IMR-90 (cell line): ENCODE measurements at regions not wholly inside any gene's neighbourhood (a gene's known extent, or its start where the extent isn't known, plus 50 kb on each side); places are given as distances from the start of the nearest gene placed in this dataset.

Experiments
- ATAC-seq: fragments of 200-7000 bp; cut with Tn5 transposase; 2 replicates; pipeline ENCODE4 v1.9.1; 2020; ENCODE audit warnings: low read depth, mild to moderate bottlenecking, moderate library complexity
- BruUV-seq: library from RNA; stranded (reverse); fragments of 400-500 nt; replicated peaks from 2 replicates; lab custom pipeline; 2021; lab: Mats Ljungman, UMichigan
- CTCF ChIA-PET: fragments of 300-600 bp; formaldehyde crosslinking; extraction: SDS; loops from one replicate; lab custom pipeline; 2021; ENCODE audit warnings: antibody characterized with exemption; lab: Yijun Ruan, JAX
- POLR2A ChIA-PET: fragments of 300-600 bp; sonication (Branson Sonifier 250); formaldehyde crosslinking; loops from one replicate; lab custom pipeline; 2022; ENCODE audit warnings: antibody characterized with exemption; ENCODE audit not compliant: unreplicated experiment; lab: Charles Lee
- DNase-seq: peaks from one replicate; pipeline ENCODE4 v3.0.0; 2013
- H2AFZ ChIP-seq: replicated peaks from 2 replicates; pipeline ENCODE3; 2013; ENCODE audit warnings: low read length, mild to moderate bottlenecking; ENCODE audit not compliant: poor library complexity
- H2AK5ac ChIP-seq: 2 replicates; pipeline ENCODE4 v1.6.1; 2013; ENCODE audit warnings: low read depth, low read length, inconsistent platforms
- H2AK9ac ChIP-seq: replicated peaks from 2 replicates; pipeline ENCODE3; 2013; ENCODE audit warnings: mild to moderate bottlenecking, low read depth, low read length, moderate library complexity; ENCODE audit not compliant: poor library complexity
- H2BK120ac ChIP-seq: 2 replicates; pipeline ENCODE4 v1.6.1; 2013; ENCODE audit warnings: low read depth, low read length, inconsistent platforms
- H2BK15ac ChIP-seq: 3 replicates; pipeline ENCODE4 v1.6.1; 2013; ENCODE audit warnings: low read depth, low read length, inconsistent platforms
- H2BK20ac ChIP-seq: 2 replicates; pipeline ENCODE4 v1.6.1; 2013; ENCODE audit warnings: low read depth, mild to moderate bottlenecking, inconsistent platforms, low read length, moderate library complexity
- H2BK5ac ChIP-seq: 2 replicates; pipeline ENCODE4 v1.6.1; 2013; ENCODE audit warnings: mild to moderate bottlenecking, low read depth, low read length, inconsistent platforms; ENCODE audit not compliant: poor library complexity, severe bottlenecking
- H3K14ac ChIP-seq: replicated peaks from 2 replicates; pipeline ENCODE4 v1.6.1; 2013; ENCODE audit warnings: low read depth, low read length, inconsistent platforms
- H3K18ac ChIP-seq: 2 replicates; pipeline ENCODE4 v1.6.1; 2013; ENCODE audit warnings: low read depth, low read length, control low read depth
- H3K23ac ChIP-seq: 2 replicates; pipeline ENCODE4 v1.6.1; 2013; ENCODE audit warnings: low read depth, low read length, inconsistent platforms
- H3K27ac ChIP-seq: 2 replicates; pipeline ENCODE4 v1.5.1; 2013; ENCODE audit warnings: mild to moderate bottlenecking, control low read depth, low read length; ENCODE audit not compliant: insufficient read depth
- H3K27me3 ChIP-seq: 2 replicates; pipeline ENCODE4 v1.6.1; 2013; ENCODE audit warnings: low read length; ENCODE audit not compliant: control insufficient read depth, insufficient read depth
- H3K36me3 ChIP-seq: 2 replicates; pipeline ENCODE4 v1.6.1; 2013; ENCODE audit warnings: low read length, mixed read lengths; ENCODE audit not compliant: control insufficient read depth, insufficient read depth
- H3K4ac ChIP-seq: 2 replicates; pipeline ENCODE4 v1.6.1; 2013; ENCODE audit warnings: low read depth, low read length, inconsistent platforms
- H3K4me1 ChIP-seq: 2 replicates; pipeline ENCODE4 v1.6.1; 2013; ENCODE audit warnings: low read length, mixed read lengths; ENCODE audit not compliant: control insufficient read depth, insufficient read depth
- H3K4me2 ChIP-seq: 2 replicates; pipeline ENCODE4 v1.6.1; 2013; ENCODE audit warnings: low read depth, mild to moderate bottlenecking, control low read depth, low read length, moderate library complexity
- H3K4me3 ChIP-seq: 2 replicates; pipeline ENCODE4 v1.5.1; 2013; ENCODE audit warnings: low read depth, mild to moderate bottlenecking, control low read depth, low read length, moderate library complexity; ENCODE audit not compliant: insufficient read depth
- H3K56ac ChIP-seq: 2 replicates; pipeline ENCODE4 v1.6.1; 2013; ENCODE audit warnings: low read length, inconsistent platforms; ENCODE audit not compliant: insufficient read depth; ENCODE audit errors: extremely low read depth
- H3K79me1 ChIP-seq, 2 experiments: 2 replicates each; pipeline ENCODE4 v1.6.1; 2013; ENCODE audit warnings: low read length in 2 of 2, inconsistent platforms in 1 of 2, low read depth in 1 of 2
- H3K9ac ChIP-seq: 2 replicates; pipeline ENCODE4 v1.6.1; 2013; ENCODE audit warnings: low read depth, low read length, control low read depth
- H3K9me1 ChIP-seq: 2 replicates; pipeline ENCODE4 v1.6.1; 2013; ENCODE audit warnings: low read length, inconsistent platforms; ENCODE audit not compliant: insufficient read depth
- H3K9me3 ChIP-seq: 2 replicates; pipeline ENCODE4 v1.6.1; 2013; ENCODE audit warnings: low read length; ENCODE audit not compliant: control insufficient read depth, insufficient read depth
- H4K20me1 ChIP-seq: 2 replicates; pipeline ENCODE4 v1.6.1; 2013; ENCODE audit warnings: low read length, inconsistent platforms; ENCODE audit not compliant: insufficient read depth
- H4K5ac ChIP-seq: 2 replicates; pipeline ENCODE4 v1.6.1; 2013; ENCODE audit warnings: mild to moderate bottlenecking, low read depth, low read length, control low read depth
- H4K8ac ChIP-seq, 2 experiments: 2 replicates each; pipeline ENCODE4 v1.6.1; 2013; ENCODE audit warnings: low read depth in 2 of 2, low read length in 2 of 2, control low read depth in 1 of 2, inconsistent platforms in 1 of 2
- H4K91ac ChIP-seq: 2 replicates; pipeline ENCODE4 v1.6.1; 2013; ENCODE audit warnings: low read depth, low read length, inconsistent platforms; ENCODE audit not compliant: insufficient read depth
- CEBPB ChIP-seq: IDR thresholded peaks from 2 replicates; pipeline ENCODE4 v1.6.1; 2012; ENCODE audit warnings: low read depth, low read length, improper control_type of control experiment
- CHD1 ChIP-seq: IDR thresholded peaks from 2 replicates; pipeline ENCODE4 v1.6.1; 2012; ENCODE audit warnings: low read depth, low read length, improper control_type of control experiment
- MAFK ChIP-seq: IDR thresholded peaks from 2 replicates; pipeline ENCODE4 v1.6.1; 2012; ENCODE audit warnings: low read depth, low read length, improper control_type of control experiment
- MAZ ChIP-seq: IDR thresholded peaks from 2 replicates; pipeline ENCODE4 v1.6.1; 2012; ENCODE audit warnings: low read depth, mild to moderate bottlenecking, low read length, improper control_type of control experiment, moderate library complexity, borderline replicate concordance
- MXI1 ChIP-seq: IDR thresholded peaks from 2 replicates; pipeline ENCODE4 v1.6.1; 2012; ENCODE audit warnings: low read depth, mild to moderate bottlenecking, low read length, moderate library complexity, borderline replicate concordance
- NFE2L2 ChIP-seq: fragments of 150-350 bp; IDR thresholded peaks from 2 replicates; pipeline ENCODE4 v1.6.1; 2016; ENCODE audit warnings: low read depth, mild to moderate bottlenecking, low read length
- RAD21 ChIP-seq: IDR thresholded peaks from 2 replicates; pipeline ENCODE4 v1.6.1; 2012; ENCODE audit warnings: low read length, improper control_type of control experiment
- RCOR1 ChIP-seq: IDR thresholded peaks from 2 replicates; pipeline ENCODE4 v1.6.1; 2012; ENCODE audit warnings: mild to moderate bottlenecking, low read length, improper control_type of control experiment; ENCODE audit not compliant: insufficient replicate concordance
- RFX5 ChIP-seq: IDR thresholded peaks from 2 replicates; pipeline ENCODE4 v1.8.0; 2012; ENCODE audit warnings: low read depth, mild to moderate bottlenecking, low read length, moderate library complexity
- SMC3 ChIP-seq: fragments of 150-350 bp; IDR thresholded peaks from 2 replicates; pipeline ENCODE4 v1.6.1; 2016; ENCODE audit warnings: low read depth, mild to moderate bottlenecking, antibody characterized with exemption, low read length, moderate library complexity
- WGBS, 2 experiments: methylation state at CpG; one replicate each; pipeline versions ENCODE4 v1.1.5 to v1.1.7; 2013; ENCODE audit warnings: missing lambda C conversion rate in 2 of 2; ENCODE audit not compliant: insufficient read length in 1 of 2; ENCODE audit errors: extremely low coverage in 2 of 2; 5-methylcytosine and 5-hydroxymethylcytosine counted together
- dilution Hi-C: fragments of 300-500 bp; cut with HindIII; formaldehyde crosslinking; loops from one replicate; pipeline ENCODE4 v1.14.3; 2018; ENCODE audit warnings: low sequenced_read_pairs; ENCODE audit not compliant: unreplicated experiment
- in situ Hi-C: fragments of 300-500 bp; cut with MboI; formaldehyde crosslinking; loops from 3 replicates; pipeline ENCODE4 v1.14.3; 2019; ENCODE audit warnings: low sequenced_read_pairs, inconsistent platforms, mixed read lengths
- intact Hi-C: fragments of 100-400 bp; cut with micrococcal nuclease; formaldehyde crosslinking; loops from 2 replicates; pipeline ENCODE4 v1.10.0; 2022
- TF ChIP-seq, protein P1 (sequence below): fragments of 150-350 bp; IDR thresholded peaks from 2 replicates; pipeline ENCODE4 v1.6.1; 2016; ENCODE audit warnings: low read depth, mild to moderate bottlenecking, low read length, moderate library complexity, borderline replicate concordance
- TF ChIP-seq, protein P2 (sequence below): fragments of 150-350 bp; IDR thresholded peaks from 2 replicates; pipeline ENCODE4 v1.6.1; 2017; ENCODE audit warnings: mild to moderate bottlenecking, antibody characterized with exemption, low read length, low read depth

DNA sequence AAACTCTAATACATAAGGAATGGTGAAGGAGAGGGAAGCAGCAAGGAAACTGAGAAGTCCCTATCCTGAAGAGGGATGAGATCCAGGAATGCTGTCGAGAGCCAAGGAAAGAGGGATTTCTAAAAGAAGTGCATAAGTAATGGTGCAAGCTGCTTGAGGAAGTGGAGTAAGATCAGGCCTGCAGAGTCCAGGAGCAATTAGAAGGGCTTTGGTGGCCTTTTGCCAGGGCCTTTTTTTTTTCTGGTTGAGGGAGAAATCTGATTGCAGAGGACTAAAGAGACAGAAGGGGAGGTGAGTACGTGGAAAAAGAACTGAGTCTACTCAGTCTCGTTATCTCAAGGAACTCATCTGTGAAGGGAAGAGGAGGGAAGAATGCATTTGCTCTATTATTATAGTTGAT, 396.2 kb downstream of the UTRN start:
- H3K36me3 ChIP-seq, result no peaks in the 10 kb centered on the region
- dilution Hi-C loops (no loop called here), intact Hi-C loops (no loop called here), in situ Hi-C loops (no loop called here)
- H2BK120ac ChIP-seq, result no peak overlapping the region
- no peak overlapping the region for H2AFZ ChIP-seq
- H3K9me3 ChIP-seq, result no peaks in the 10 kb centered on the region
- H3K14ac ChIP-seq, result no peak overlapping the region
- H3K4ac ChIP-seq, result no peak overlapping the region
- no peak overlapping the region for H4K91ac ChIP-seq
- TF ChIP-seq NFE2L2 (no peak), MAFK (no peak), RCOR1 (no peak), CEBPB (no peak), MXI1 (no peak), MAZ (no peak), RAD21 (no peak), CHD1 (no peak), RFX5 (no peak), SMC3 (no peak)
- TF ChIP-seq, protein P1, sequence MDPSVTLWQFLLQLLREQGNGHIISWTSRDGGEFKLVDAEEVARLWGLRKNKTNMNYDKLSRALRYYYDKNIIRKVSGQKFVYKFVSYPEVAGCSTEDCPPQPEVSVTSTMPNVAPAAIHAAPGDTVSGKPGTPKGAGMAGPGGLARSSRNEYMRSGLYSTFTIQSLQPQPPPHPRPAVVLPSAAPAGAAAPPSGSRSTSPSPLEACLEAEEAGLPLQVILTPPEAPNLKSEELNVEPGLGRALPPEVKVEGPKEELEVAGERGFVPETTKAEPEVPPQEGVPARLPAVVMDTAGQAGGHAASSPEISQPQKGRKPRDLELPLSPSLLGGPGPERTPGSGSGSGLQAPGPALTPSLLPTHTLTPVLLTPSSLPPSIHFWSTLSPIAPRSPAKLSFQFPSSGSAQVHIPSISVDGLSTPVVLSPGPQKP, result no peak
- TF ChIP-seq, protein P2, sequence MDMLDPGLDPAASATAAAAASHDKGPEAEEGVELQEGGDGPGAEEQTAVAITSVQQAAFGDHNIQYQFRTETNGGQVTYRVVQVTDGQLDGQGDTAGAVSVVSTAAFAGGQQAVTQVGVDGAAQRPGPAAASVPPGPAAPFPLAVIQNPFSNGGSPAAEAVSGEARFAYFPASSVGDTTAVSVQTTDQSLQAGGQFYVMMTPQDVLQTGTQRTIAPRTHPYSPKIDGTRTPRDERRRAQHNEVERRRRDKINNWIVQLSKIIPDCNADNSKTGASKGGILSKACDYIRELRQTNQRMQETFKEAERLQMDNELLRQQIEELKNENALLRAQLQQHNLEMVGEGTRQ, result no peak
- H4K20me1 ChIP-seq, result no peaks in the 10 kb centered on the region
- no peak overlapping the region for H3K56ac ChIP-seq
- ChIA-PET POLR2A (no interaction called here), CTCF (no interaction called here)
- no peak overlapping the region for H3K4me3 ChIP-seq
- DNase-seq, result no peak
- no peak overlapping the region for H4K8ac ChIP-seq
- no peak overlapping the region for H2BK5ac ChIP-seq
- H3K27me3 ChIP-seq, result no peaks in the 10 kb centered on the region
- H2AK5ac ChIP-seq, result no peak overlapping the region
- no peaks in the 10 kb centered on the region for H3K4me1 ChIP-seq
- H3K23ac ChIP-seq, result no peak overlapping the region
- H2AK9ac ChIP-seq, result no peak overlapping the region
- H3K27ac ChIP-seq, result no peak overlapping the region
- no peak for ATAC-seq
- no TSS peak for BruUV-seq
- no peak overlapping the region for H4K5ac ChIP-seq
- H3K4me2 ChIP-seq, result no peak overlapping the region
- no CpG with 5 or more reads among the region's 3 CpGs for WGBS, 2 experiments
- no peak overlapping the region for H3K18ac ChIP-seq
- no peak overlapping the region for H2BK15ac ChIP-seq
- no peaks in the 10 kb centered on the region; a peak in 2 of 4 replicates for H3K79me1 ChIP-seq
- no peaks in the 10 kb centered on the region; the same call in 1 of the 2 replicates for H3K9me1 ChIP-seq
- no peak overlapping the region for H3K9ac ChIP-seq
- no peak overlapping the region for H2BK20ac ChIP-seq
